Retina (tissue), 1 donor: ENCODE measurements at regions not wholly inside any gene's neighbourhood (a gene's known extent, or its start where the extent isn't known, plus 50 kb on each side); places are given as distances from the start of the nearest gene placed in this dataset.
"Not testable (repeated sequence)": the region's sequence is repeated elsewhere in the genome, so short reads cannot be mapped to it uniquely, and the experiment has no call there.

Experiments used
- DNase-seq: peaks from one replicate; pipeline ENCODE4 v3.0.0-alpha.2; 2016

- DNase-seq = no peak
Observed at GRCh38 chr3:18114894-18115293, 310.2 kb downstream of the SATB1 start.

GRCh38 chr3:18113417-18113816 is 311.7 kb downstream of the SATB1 start:
- DNase-seq = no peak

- no peak for DNase-seq
Observed at GRCh38 chr3:18112674-18113375, 312.3 kb downstream of the SATB1 start.

GRCh38 chr3:18111796-18112232 is 313.3 kb downstream of the SATB1 start:
- peak; percentile 54 for DNase-seq

- DNase-seq = no peak
Observed at GRCh38 chr3:18103591-18103990, 321.5 kb downstream of the SATB1 start.

GRCh38 chr3:18100121-18100520 is 325.0 kb downstream of the SATB1 start:
- no peak for DNase-seq

- DNase-seq = no peak
Observed at GRCh38 chr3:18099611-18100010, 325.5 kb downstream of the SATB1 start.

- no peak for DNase-seq
Observed at GRCh38 chr3:18098960-18099587, 326.1 kb downstream of the SATB1 start.

- no peak for DNase-seq
Observed at GRCh38 chr3:18097989-18098388, 327.1 kb downstream of the SATB1 start.

- no peak for DNase-seq
Observed at GRCh38 chr3:18097473-18097872, 327.7 kb downstream of the SATB1 start.

GRCh38 chr3:18092726-18093125 is 332.4 kb downstream of the SATB1 start:
- no peak for DNase-seq

GRCh38 chr3:18090377-18090776 is 334.8 kb downstream of the SATB1 start:
- no peak for DNase-seq

- DNase-seq = no peak
Observed at GRCh38 chr3:18087988-18088387, 337.2 kb downstream of the SATB1 start.

- peak; percentile 15 for DNase-seq
Observed at GRCh38 chr3:18086760-18087159, 338.4 kb downstream of the SATB1 start.

GRCh38 chr3:18086078-18086477 is 339.1 kb downstream of the SATB1 start:
- peak; percentile 28 for DNase-seq

GRCh38 chr3:18085429-18085828 is 339.7 kb downstream of the SATB1 start:
- no peak for DNase-seq

GRCh38 chr3:18083273-18083590 is 340.8 kb upstream of the TBC1D5 start:
- not testable (repeated sequence) for DNase-seq

- no peak for DNase-seq
Observed at GRCh38 chr3:18082551-18083272, 340.3 kb upstream of the TBC1D5 start.

GRCh38 chr3:18080198-18080689 is 337.8 kb upstream of the TBC1D5 start:
- DNase-seq = no peak

- DNase-seq = no peak
Observed at GRCh38 chr3:18079739-18080138, 337.3 kb upstream of the TBC1D5 start.

GRCh38 chr3:18079062-18079461 is 336.6 kb upstream of the TBC1D5 start:
- DNase-seq = no peak

GRCh38 chr3:18077128-18077840 is 334.9 kb upstream of the TBC1D5 start:
- DNase-seq = no peak

- DNase-seq = no peak
Observed at GRCh38 chr3:18076301-18076700, 333.9 kb upstream of the TBC1D5 start.
